ENCODE measurements at regions not wholly inside any gene's neighbourhood (a gene's known extent, or its start where the extent isn't known, plus 50 kb on each side); places are given as distances from the start of the nearest gene placed in this dataset.

GRCh38 chr17:71917715-71918114, 203.1 kb upstream of the SOX9 start:
- DNase-seq = no peak

GRCh38 chr17:71919186-71919585, 201.6 kb upstream of the SOX9 start:
- no peak for DNase-seq

- DNase-seq = no peak
Measured at GRCh38 chr17:71919896-71920295, 200.9 kb upstream of the SOX9 start.

GRCh38 chr17:71921796-71922195, 199.0 kb upstream of the SOX9 start:
- no peak for DNase-seq

GRCh38 chr17:71922439-71922838, 198.4 kb upstream of the SOX9 start:
- DNase-seq = no peak

GRCh38 chr17:71926746-71927398, 193.9 kb upstream of the SOX9 start:
- no peak for DNase-seq

GRCh38 chr17:71933306-71933705, 187.5 kb upstream of the SOX9 start:
- DNase-seq = no peak

GRCh38 chr17:71934520-71934919, 186.3 kb upstream of the SOX9 start:
- no peak for DNase-seq

GRCh38 chr17:71935341-71935740, 185.5 kb upstream of the SOX9 start:
- no peak for DNase-seq

- DNase-seq = no peak
Measured at GRCh38 chr17:71936977-71937376, 183.8 kb upstream of the SOX9 start.

- no peak for DNase-seq
Measured at GRCh38 chr17:71937914-71938313, 182.9 kb upstream of the SOX9 start.

GRCh38 chr17:71938340-71939010, 182.3 kb upstream of the SOX9 start:
- DNase-seq = no peak

GRCh38 chr17:71941920-71942319, 178.9 kb upstream of the SOX9 start:
- DNase-seq = no peak

- DNase-seq = no peak
Measured at GRCh38 chr17:71942626-71943025, 178.2 kb upstream of the SOX9 start.

- no peak for DNase-seq
Measured at GRCh38 chr17:71948703-71949422, 172.0 kb upstream of the SOX9 start.

GRCh38 chr17:71959154-71959553, 161.7 kb upstream of the SOX9 start:
- no peak for DNase-seq

GRCh38 chr17:71963351-71963750, 157.5 kb upstream of the SOX9 start:
- peak; percentile 98 for DNase-seq

GRCh38 chr17:71963791-71964190, 157.0 kb upstream of the SOX9 start:
- no peak for DNase-seq

- DNase-seq = no peak
Measured at GRCh38 chr17:71964559-71964958, 156.3 kb upstream of the SOX9 start.

GRCh38 chr17:71966055-71966454, 154.8 kb upstream of the SOX9 start:
- DNase-seq = no peak

GRCh38 chr17:71966459-71967313, 154.1 kb upstream of the SOX9 start:
- no peak for DNase-seq

- DNase-seq = no peak
Measured at GRCh38 chr17:71969500-71969899, 151.3 kb upstream of the SOX9 start.

- no peak for DNase-seq
Measured at GRCh38 chr17:71970312-71970711, 150.5 kb upstream of the SOX9 start.
